ENCODE measurements at regions not wholly inside any gene's neighbourhood (a gene's known extent, or its start where the extent isn't known, plus 50 kb on each side); places are given as distances from the start of the nearest gene placed in this dataset.
A peak's percentile ranks its signal among the peaks of the same experiment; 100 is the strongest.

GRCh38 chr20:29741594-29741893, 1515.9 kb upstream of the DEFB115 start:
- ATAC-seq (ENCODE audit: low read depth): no peak
- H3K9me3 ChIP-seq (ENCODE audit: severe bottlenecking): peaks cover 22% of the 10 kb centered on the region
- H3K27ac ChIP-seq (ENCODE audit: poor library complexity, severe bottlenecking): no peak overlapping the region
- TF ChIP-seq CTCF (IDR thresholded peaks at IDR 0.05; ENCODE audit: poor library complexity, severe bottlenecking): no peak
- no peak for DNase-seq (ENCODE audit: low spot score)
- no peaks in the 10 kb centered on the region for H3K36me3 ChIP-seq (ENCODE audit: low read depth)
- no peak overlapping the region for H3K4me3 ChIP-seq (ENCODE audit: severe bottlenecking)
- H3K27me3 ChIP-seq (ENCODE audit: insufficient read depth, poor library complexity, severe bottlenecking): no peaks in the 10 kb centered on the region
- H3K4me1 ChIP-seq (ENCODE audit: insufficient read depth, poor library complexity, severe bottlenecking): no peaks in the 10 kb centered on the region

- DNase-seq (ENCODE audit: low spot score) (peak; percentile 78), ATAC-seq (ENCODE audit: low read depth) (no peak)
- no peak overlapping the region for H3K27ac ChIP-seq (ENCODE audit: poor library complexity, severe bottlenecking)
- H3K36me3 ChIP-seq (ENCODE audit: low read depth): no peaks in the 10 kb centered on the region
- TF ChIP-seq CTCF (IDR thresholded peaks at IDR 0.05; ENCODE audit: poor library complexity, severe bottlenecking): no peak
- no peak overlapping the region for H3K4me3 ChIP-seq (ENCODE audit: severe bottlenecking)
- no peaks in the 10 kb centered on the region for H3K27me3 ChIP-seq (ENCODE audit: insufficient read depth, poor library complexity, severe bottlenecking)
- H3K4me1 ChIP-seq (ENCODE audit: insufficient read depth, poor library complexity, severe bottlenecking): no peaks in the 10 kb centered on the region
- peaks cover 22% of the 10 kb centered on the region for H3K9me3 ChIP-seq (ENCODE audit: severe bottlenecking)
Measured at GRCh38 chr20:29741894-29742698, 1515.4 kb upstream of the DEFB115 start.

- peaks cover 22% of the 10 kb centered on the region for H3K9me3 ChIP-seq (ENCODE audit: severe bottlenecking)
- H3K4me3 ChIP-seq (ENCODE audit: severe bottlenecking): no peak overlapping the region
- H3K36me3 ChIP-seq (ENCODE audit: low read depth): no peaks in the 10 kb centered on the region
- DNase-seq (ENCODE audit: low spot score) (peak; percentile 80), ATAC-seq (ENCODE audit: low read depth) (no peak)
- H3K27me3 ChIP-seq (ENCODE audit: insufficient read depth, poor library complexity, severe bottlenecking): no peaks in the 10 kb centered on the region
- no peak for TF ChIP-seq CTCF (IDR thresholded peaks at IDR 0.05; ENCODE audit: poor library complexity, severe bottlenecking)
- H3K4me1 ChIP-seq (ENCODE audit: insufficient read depth, poor library complexity, severe bottlenecking): no peaks in the 10 kb centered on the region
- H3K27ac ChIP-seq (ENCODE audit: poor library complexity, severe bottlenecking): no peak overlapping the region
Measured at GRCh38 chr20:29742699-29743100, 1514.8 kb upstream of the DEFB115 start.

GRCh38 chr20:29743101-29743931, 1514.1 kb upstream of the DEFB115 start:
- Histone ChIP-seq H3K4me3 (ENCODE audit: severe bottlenecking) (no peak overlapping the region), H3K27me3 (ENCODE audit: insufficient read depth, poor library complexity, severe bottlenecking) (no peaks in the 10 kb centered on the region), H3K36me3 (ENCODE audit: low read depth) (no peaks in the 10 kb centered on the region), H3K27ac (ENCODE audit: poor library complexity, severe bottlenecking) (no peak overlapping the region), H3K9me3 (ENCODE audit: severe bottlenecking) (peaks cover 22% of the 10 kb centered on the region), H3K4me1 (ENCODE audit: insufficient read depth, poor library complexity, severe bottlenecking) (no peaks in the 10 kb centered on the region)
- ATAC-seq (ENCODE audit: low read depth) (no peak), DNase-seq (ENCODE audit: low spot score) (peak; percentile 79)
- TF ChIP-seq CTCF (IDR thresholded peaks at IDR 0.05; ENCODE audit: poor library complexity, severe bottlenecking): no peak

Measured in RWPE2 (cell line).